HepG2 (cell line): ENCODE measurements at regions not wholly inside any gene's neighbourhood (a gene's known extent, or its start where the extent isn't known, plus 50 kb on each side); places are given as distances from the start of the nearest gene placed in this dataset.

ENCODE experiments used
- ATAC-seq: fragments of 200-7000 bp; cut with Tn5 transposase; 3 replicates; pipeline ENCODE4 v1.9.1; 2020; ENCODE audit warnings: mild to moderate bottlenecking, moderate library complexity
- BruUV-seq: library from RNA; stranded (reverse); fragments of 400-500 nt; replicated peaks from 2 replicates; lab custom pipeline; 2021; lab: Mats Ljungman, UMichigan
- CTCF ChIA-PET: fragments of 300-600 bp; formaldehyde crosslinking; extraction: SDS; loops from one replicate; lab custom pipeline; 2021; ENCODE audit warnings: low total read pairs, inconsistent platforms, low intra/inter-chr PET ratio; lab: Yijun Ruan, JAX
- POLR2A ChIA-PET: fragments of 350-600 bp; sonication (Branson Sonifier 250); formaldehyde crosslinking; loops from one replicate; lab custom pipeline; 2020; ENCODE audit warnings: antibody characterized with exemption, inconsistent platforms; lab: Yijun Ruan, JAX
- DNase-seq: peaks from one replicate; pipeline ENCODE4 v3.0.0-alpha.2; 2015; ENCODE audit warnings: low spot score
- FAIRE-seq: peaks from 3 replicates; lab custom pipeline; 2011; peaks lifted over from hg19 to GRCh38; lab: Jason Lieb, UNC
- H2AFZ ChIP-seq: one replicate; pipeline ENCODE4 v1.6.1; 2011; ENCODE audit warnings: low read length, inconsistent platforms
- H3K27ac ChIP-seq: fragments of 300-600 bp; 3 replicates; pipeline ENCODE4 v1.8.0; 2011; ENCODE audit warnings: mixed run types, mild to moderate bottlenecking, mixed read lengths, low read length, inconsistent platforms; ENCODE audit not compliant: insufficient read depth; ENCODE audit errors: extremely low read length
- H3K27me3 ChIP-seq, 2 experiments: fragments of 200-600 bp in 1 of 2; 2 replicates in 1 of 2; 3 replicates in 1 of 2; pipeline versions ENCODE4 v1.6.0 to v1.8.0; 2011; ENCODE audit warnings: low read length in 2 of 2, mild to moderate bottlenecking in 2 of 2, moderate library complexity in 2 of 2, inconsistent platforms in 1 of 2; ENCODE audit not compliant: insufficient read depth in 2 of 2, control insufficient read depth in 1 of 2
- H3K36me3 ChIP-seq, 2 experiments: fragments of 200-600 bp in 1 of 2; replicated peaks in 1 of 2; 2 replicates in 1 of 2; 3 replicates in 1 of 2; pipeline versions ENCODE4 v1.5.1 to v1.8.0; 2011; ENCODE audit warnings: low read length in 2 of 2, inconsistent platforms in 1 of 2; ENCODE audit not compliant: insufficient read depth in 2 of 2, control insufficient read depth in 1 of 2
- H3K4me1 ChIP-seq: 2 replicates; pipeline ENCODE4 v1.5.1; 2012; ENCODE audit warnings: low read length, inconsistent platforms; ENCODE audit not compliant: insufficient read depth
- H3K4me2 ChIP-seq: 2 replicates; pipeline ENCODE4 v1.6.0; 2011; ENCODE audit warnings: low read depth, low read length, inconsistent platforms
- H3K4me3 ChIP-seq, 3 experiments: fragments of 200-600 bp in 1 of 3; sonication (generic), shearing (Covaris generic) in 1 of 3; replicated peaks in 1 of 3; 2 replicates each; pipeline ENCODE4 v1.5.1; 2011 to 2016; ENCODE audit warnings: low read length in 3 of 3, inconsistent platforms in 2 of 3, low read depth in 2 of 3, mild to moderate bottlenecking in 2 of 3, control low read depth in 1 of 3, mixed read lengths in 1 of 3; ENCODE audit not compliant: insufficient read depth in 1 of 3
- H3K79me2 ChIP-seq: one replicate; pipeline ENCODE4 v1.6.1; 2011; ENCODE audit warnings: low read length, inconsistent platforms; ENCODE audit not compliant: insufficient read depth
- H3K9ac ChIP-seq: 2 replicates; pipeline ENCODE4 v1.6.0; 2011; ENCODE audit warnings: mild to moderate bottlenecking, low read depth, low read length, inconsistent platforms; ENCODE audit not compliant: insufficient read depth
- H3K9me3 ChIP-seq: 2 replicates; pipeline ENCODE4 v1.5.1; 2012; ENCODE audit warnings: mild to moderate bottlenecking, low read length
- H4K20me1 ChIP-seq: 2 replicates; pipeline ENCODE4 v1.6.0; 2011; ENCODE audit warnings: inconsistent platforms, mild to moderate bottlenecking, low read length, moderate library complexity; ENCODE audit not compliant: insufficient read depth
- ARNTL ChIP-seq: sonication (generic); formaldehyde crosslinking; IDR thresholded peaks from 2 replicates; pipeline ENCODE4 v1.4.0; 2020; ENCODE audit warnings: mild to moderate bottlenecking, missing genetic modification reagents
- CC2D1A ChIP-seq: sonication (generic); formaldehyde crosslinking; IDR thresholded peaks from 2 replicates; pipeline ENCODE4 v1.8.1; 2023; ENCODE audit warnings: mild to moderate bottlenecking, missing genetic modification reagents
- DR1 ChIP-seq: sonication (generic); formaldehyde crosslinking; IDR thresholded peaks from 2 replicates; pipeline ENCODE4 v1.8.0; 2021; ENCODE audit warnings: mild to moderate bottlenecking, missing genetic modification reagents, inconsistent platforms
- FLYWCH1 ChIP-seq: sonication (generic); formaldehyde crosslinking; IDR thresholded peaks from 2 replicates; pipeline ENCODE4 v1.8.1; 2023; ENCODE audit warnings: mild to moderate bottlenecking, missing genetic modification reagents
- GPN1 ChIP-seq: sonication (generic); formaldehyde crosslinking; IDR thresholded peaks from 2 replicates; pipeline ENCODE4 v1.5.1; 2020; ENCODE audit warnings: missing genetic modification reagents, borderline replicate concordance
- MYPOP ChIP-seq: sonication (generic); formaldehyde crosslinking; IDR thresholded peaks from 2 replicates; pipeline ENCODE4 v1.8.1; 2023; ENCODE audit warnings: mild to moderate bottlenecking, moderate library complexity, missing genetic modification reagents
- REL ChIP-seq: sonication (generic); formaldehyde crosslinking; conservative IDR thresholded peaks from 2 replicates; pipeline ENCODE4 v1.8.0; 2022; ENCODE audit warnings: mild to moderate bottlenecking, missing genetic modification reagents, moderate library complexity
- RNF2 ChIP-seq: fragments of 450-650 bp; conservative IDR thresholded peaks from 2 replicates; pipeline ENCODE4 v1.6.1; 2016; ENCODE audit warnings: low read depth
- ZNF34 ChIP-seq: sonication (generic); formaldehyde crosslinking; IDR thresholded peaks from 2 replicates; pipeline ENCODE4 v1.4.0; 2020; ENCODE audit warnings: mild to moderate bottlenecking, missing genetic modification reagents, borderline replicate concordance
- WGBS: methylation state at CpG from one replicate; pipeline ENCODE4 v1.1.6; 2017; ENCODE audit warnings: low lambda C conversion rate; 5-methylcytosine and 5-hydroxymethylcytosine counted together
- in situ Hi-C: cut with HindIII; loops from 2 replicates; pipeline ENCODE4 v1.10.0; 2017; ENCODE audit warnings: low pct_unique_long_range_greater_than_20kb; ENCODE audit not compliant: extremely low pct_ligation_motif_present
- intact Hi-C: fragments of 100-400 bp; cut with micrococcal nuclease; formaldehyde crosslinking; loops from one replicate; pipeline ENCODE4 v1.10.0; 2022; ENCODE audit not compliant: unreplicated experiment
- TF ChIP-seq, protein P1 (sequence below): IDR thresholded peaks from 2 replicates; pipeline ENCODE4 v1.6.1; 2016; ENCODE audit warnings: mild to moderate bottlenecking
- TF ChIP-seq, protein P2 (sequence below): sonication (generic); formaldehyde crosslinking; IDR thresholded peaks from 2 replicates; pipeline ENCODE4 v1.8.0; 2022; ENCODE audit warnings: missing genetic modification reagents, mild to moderate bottlenecking, inconsistent platforms, borderline replicate concordance
- TF ChIP-seq, protein P3 (sequence below): sonication (generic); formaldehyde crosslinking; IDR thresholded peaks from 2 replicates; pipeline ENCODE4 v1.4.0; 2020; ENCODE audit warnings: mild to moderate bottlenecking, missing genetic modification reagents
- TF ChIP-seq, protein P4 (sequence below): sonication (generic); formaldehyde crosslinking; IDR thresholded peaks from 2 replicates; pipeline ENCODE4 v1.4.0; 2020; ENCODE audit warnings: mild to moderate bottlenecking, missing genetic modification reagents

GRCh38 chr5:99275128-99275527, 346.3 kb upstream of the CHD1 start:
- no TSS peak for BruUV-seq
- FAIRE-seq (no peak), DNase-seq (no peak), ATAC-seq (no peak)
- Histone ChIP-seq H3K4me3 (no peak overlapping the region), H3K4me2 (no peak overlapping the region), H2AFZ (no peak overlapping the region), H3K79me2 (no peaks in the 10 kb centered on the region), H3K27ac (no peak overlapping the region), H3K4me1 (no peaks in the 10 kb centered on the region), H4K20me1 (no peaks in the 10 kb centered on the region), H3K36me3 (no peaks in the 10 kb centered on the region), H3K9ac (no peak overlapping the region), H3K9me3 (no peaks in the 10 kb centered on the region), H3K27me3 (no peaks in the 10 kb centered on the region)
- 4% methylated on average over 1 of the region's 1 CpG for WGBS
- ChIA-PET CTCF (no interaction called here), POLR2A (no interaction called here)
- intact Hi-C loops = loop anchor here (5.0 kb wide), 1 partner anchor 1037 kb away; no protein-coding TSS in a partner anchor
- in situ Hi-C loops = no loop called here
- TF ChIP-seq DR1 (CRISPR knock-in tag) (no peak), GPN1 (CRISPR knock-in tag) (no peak), MYPOP (CRISPR knock-in tag) (no peak), ZNF34 (no peak), REL (no peak), ARNTL (CRISPR knock-in tag) (no peak), FLYWCH1 (CRISPR knock-in tag) (no peak), CC2D1A (no peak), RNF2 (no peak)
- TF ChIP-seq, protein P1, sequence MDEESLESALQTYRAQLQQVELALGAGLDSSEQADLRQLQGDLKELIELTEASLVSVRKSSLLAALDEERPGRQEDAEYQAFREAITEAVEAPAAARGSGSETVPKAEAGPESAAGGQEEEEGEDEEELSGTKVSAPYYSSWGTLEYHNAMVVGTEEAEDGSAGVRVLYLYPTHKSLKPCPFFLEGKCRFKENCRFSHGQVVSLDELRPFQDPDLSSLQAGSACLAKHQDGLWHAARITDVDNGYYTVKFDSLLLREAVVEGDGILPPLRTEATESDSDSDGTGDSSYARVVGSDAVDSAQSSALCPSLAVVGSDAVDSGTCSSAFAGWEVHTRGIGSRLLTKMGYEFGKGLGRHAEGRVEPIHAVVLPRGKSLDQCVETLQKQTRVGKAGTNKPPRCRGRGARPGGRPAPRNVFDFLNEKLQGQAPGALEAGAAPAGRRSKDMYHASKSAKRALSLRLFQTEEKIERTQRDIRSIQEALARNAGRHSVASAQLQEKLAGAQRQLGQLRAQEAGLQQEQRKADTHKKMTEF = no peak
- TF ChIP-seq, protein P2, sequence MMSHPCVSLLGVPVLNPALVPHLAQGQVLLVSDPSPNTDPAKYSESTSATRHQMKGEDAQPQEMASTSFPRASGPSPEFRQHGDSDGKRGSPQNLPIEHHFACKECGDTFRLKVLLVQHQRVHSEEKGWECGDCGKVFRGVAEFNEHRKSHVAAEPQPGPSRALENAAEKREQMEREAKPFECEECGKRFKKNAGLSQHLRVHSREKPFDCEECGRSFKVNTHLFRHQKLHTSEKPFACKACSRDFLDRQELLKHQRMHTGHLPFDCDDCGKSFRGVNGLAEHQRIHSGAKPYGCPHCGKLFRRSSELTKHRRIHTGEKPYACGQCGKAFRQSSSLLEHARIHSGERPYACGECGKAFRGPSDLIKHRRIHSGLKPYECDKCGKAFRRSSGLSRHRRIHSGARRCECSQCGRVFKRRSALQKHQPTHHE (CRISPR knock-in tag) = no peak
- TF ChIP-seq, protein P3, sequence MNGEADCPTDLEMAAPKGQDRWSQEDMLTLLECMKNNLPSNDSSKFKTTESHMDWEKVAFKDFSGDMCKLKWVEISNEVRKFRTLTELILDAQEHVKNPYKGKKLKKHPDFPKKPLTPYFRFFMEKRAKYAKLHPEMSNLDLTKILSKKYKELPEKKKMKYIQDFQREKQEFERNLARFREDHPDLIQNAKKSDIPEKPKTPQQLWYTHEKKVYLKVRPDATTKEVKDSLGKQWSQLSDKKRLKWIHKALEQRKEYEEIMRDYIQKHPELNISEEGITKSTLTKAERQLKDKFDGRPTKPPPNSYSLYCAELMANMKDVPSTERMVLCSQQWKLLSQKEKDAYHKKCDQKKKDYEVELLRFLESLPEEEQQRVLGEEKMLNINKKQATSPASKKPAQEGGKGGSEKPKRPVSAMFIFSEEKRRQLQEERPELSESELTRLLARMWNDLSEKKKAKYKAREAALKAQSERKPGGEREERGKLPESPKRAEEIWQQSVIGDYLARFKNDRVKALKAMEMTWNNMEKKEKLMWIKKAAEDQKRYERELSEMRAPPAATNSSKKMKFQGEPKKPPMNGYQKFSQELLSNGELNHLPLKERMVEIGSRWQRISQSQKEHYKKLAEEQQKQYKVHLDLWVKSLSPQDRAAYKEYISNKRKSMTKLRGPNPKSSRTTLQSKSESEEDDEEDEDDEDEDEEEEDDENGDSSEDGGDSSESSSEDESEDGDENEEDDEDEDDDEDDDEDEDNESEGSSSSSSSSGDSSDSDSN (CRISPR knock-in tag) = no peak
- TF ChIP-seq, protein P4, sequence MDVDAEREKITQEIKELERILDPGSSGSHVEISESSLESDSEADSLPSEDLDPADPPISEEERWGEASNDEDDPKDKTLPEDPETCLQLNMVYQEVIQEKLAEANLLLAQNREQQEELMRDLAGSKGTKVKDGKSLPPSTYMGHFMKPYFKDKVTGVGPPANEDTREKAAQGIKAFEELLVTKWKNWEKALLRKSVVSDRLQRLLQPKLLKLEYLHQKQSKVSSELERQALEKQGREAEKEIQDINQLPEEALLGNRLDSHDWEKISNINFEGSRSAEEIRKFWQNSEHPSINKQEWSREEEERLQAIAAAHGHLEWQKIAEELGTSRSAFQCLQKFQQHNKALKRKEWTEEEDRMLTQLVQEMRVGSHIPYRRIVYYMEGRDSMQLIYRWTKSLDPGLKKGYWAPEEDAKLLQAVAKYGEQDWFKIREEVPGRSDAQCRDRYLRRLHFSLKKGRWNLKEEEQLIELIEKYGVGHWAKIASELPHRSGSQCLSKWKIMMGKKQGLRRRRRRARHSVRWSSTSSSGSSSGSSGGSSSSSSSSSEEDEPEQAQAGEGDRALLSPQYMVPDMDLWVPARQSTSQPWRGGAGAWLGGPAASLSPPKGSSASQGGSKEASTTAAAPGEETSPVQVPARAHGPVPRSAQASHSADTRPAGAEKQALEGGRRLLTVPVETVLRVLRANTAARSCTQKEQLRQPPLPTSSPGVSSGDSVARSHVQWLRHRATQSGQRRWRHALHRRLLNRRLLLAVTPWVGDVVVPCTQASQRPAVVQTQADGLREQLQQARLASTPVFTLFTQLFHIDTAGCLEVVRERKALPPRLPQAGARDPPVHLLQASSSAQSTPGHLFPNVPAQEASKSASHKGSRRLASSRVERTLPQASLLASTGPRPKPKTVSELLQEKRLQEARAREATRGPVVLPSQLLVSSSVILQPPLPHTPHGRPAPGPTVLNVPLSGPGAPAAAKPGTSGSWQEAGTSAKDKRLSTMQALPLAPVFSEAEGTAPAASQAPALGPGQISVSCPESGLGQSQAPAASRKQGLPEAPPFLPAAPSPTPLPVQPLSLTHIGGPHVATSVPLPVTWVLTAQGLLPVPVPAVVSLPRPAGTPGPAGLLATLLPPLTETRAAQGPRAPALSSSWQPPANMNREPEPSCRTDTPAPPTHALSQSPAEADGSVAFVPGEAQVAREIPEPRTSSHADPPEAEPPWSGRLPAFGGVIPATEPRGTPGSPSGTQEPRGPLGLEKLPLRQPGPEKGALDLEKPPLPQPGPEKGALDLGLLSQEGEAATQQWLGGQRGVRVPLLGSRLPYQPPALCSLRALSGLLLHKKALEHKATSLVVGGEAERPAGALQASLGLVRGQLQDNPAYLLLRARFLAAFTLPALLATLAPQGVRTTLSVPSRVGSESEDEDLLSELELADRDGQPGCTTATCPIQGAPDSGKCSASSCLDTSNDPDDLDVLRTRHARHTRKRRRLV (CRISPR knock-in tag) = no peak
